GM23338 (cell line): ENCODE measurements at regions not wholly inside any gene's neighbourhood (a gene's known extent, or its start where the extent isn't known, plus 50 kb on each side); places are given as distances from the start of the nearest gene placed in this dataset.

ENCODE experiments used
- ATAC-seq: fragments of 200-7000 bp; cut with Tn5 transposase; 3 replicates; pipeline ENCODE4 v1.9.1; 2020
- DNase-seq: peaks from one replicate; pipeline ENCODE4 v3.0.0-alpha.2; 2015; ENCODE audit warnings: low spot score
- H2AFZ ChIP-seq: fragments of 200-600 bp; sonication (generic); 2 replicates; pipeline ENCODE4 v1.8.0; 2016; ENCODE audit warnings: antibody characterized with exemption, mild to moderate bottlenecking, moderate library complexity
- H3F3A ChIP-seq: fragments of 200-600 bp; sonication (generic); replicated peaks from 2 replicates; pipeline ENCODE4 v1.8.0; 2017; ENCODE audit warnings: antibody characterized with exemption, mixed run types, low read depth
- H3K27ac ChIP-seq: fragments of 200-600 bp; sonication (generic); 2 replicates; pipeline ENCODE4 v1.6.1; 2016; ENCODE audit warnings: low read depth
- H3K27me3 ChIP-seq: fragments of 200-600 bp; sonication (generic); 2 replicates; pipeline ENCODE4 v1.8.0; 2016; ENCODE audit warnings: mild to moderate bottlenecking, mixed run types, moderate library complexity; ENCODE audit not compliant: insufficient read depth
- H3K36me3 ChIP-seq: fragments of 200-600 bp; sonication (generic); 2 replicates; pipeline ENCODE4 v1.8.0; 2016; ENCODE audit warnings: mild to moderate bottlenecking; ENCODE audit not compliant: insufficient read depth
- H3K4me1 ChIP-seq: fragments of 200-600 bp; sonication (generic); 2 replicates; pipeline ENCODE4 v1.8.0; 2016; ENCODE audit warnings: mild to moderate bottlenecking, moderate library complexity; ENCODE audit not compliant: insufficient read depth
- H3K4me2 ChIP-seq: fragments of 200-600 bp; sonication (generic); 2 replicates; pipeline ENCODE4 v1.7.1; 2017; ENCODE audit warnings: mixed run types
- H3K4me3 ChIP-seq: fragments of 200-600 bp; sonication (generic); 2 replicates; pipeline ENCODE4 v1.6.1; 2016; ENCODE audit warnings: mixed run types
- H3K79me2 ChIP-seq: fragments of 200-600 bp; sonication (generic); replicated peaks from 2 replicates; pipeline ENCODE4 v1.8.0; 2017; ENCODE audit warnings: mild to moderate bottlenecking; ENCODE audit not compliant: insufficient read depth
- H3K9me2 ChIP-seq: fragments of 200-600 bp; sonication (generic); 2 replicates; pipeline ENCODE4 v1.8.0; 2017; ENCODE audit not compliant: insufficient read depth
- H4K20me1 ChIP-seq: fragments of 200-600 bp; sonication (generic); replicated peaks from 2 replicates; pipeline ENCODE4 v1.8.0; 2017; ENCODE audit warnings: mild to moderate bottlenecking; ENCODE audit not compliant: insufficient read depth
- H3K27ac Mint-ChIP-seq: 2 replicates; pipeline ENCODE4 v1.8.0; 2020; ENCODE audit warnings: inconsistent platforms, mild to moderate bottlenecking, moderate library complexity, mixed read lengths
- H3K27me3 Mint-ChIP-seq: 3 replicates; pipeline ENCODE4 v1.8.0; 2022; ENCODE audit warnings: low read depth, mild to moderate bottlenecking, moderate library complexity, mixed read lengths, inconsistent platforms; ENCODE audit not compliant: insufficient read depth, poor library complexity
- H3K36me3 Mint-ChIP-seq: 3 replicates; pipeline ENCODE4 v1.8.0; 2021; ENCODE audit warnings: low read depth, mild to moderate bottlenecking, inconsistent platforms, moderate library complexity, mixed read lengths
- H3K4me1 Mint-ChIP-seq: 3 replicates; pipeline ENCODE4 v1.8.0; 2020; ENCODE audit warnings: mild to moderate bottlenecking, inconsistent platforms, mixed read lengths
- H3K4me3 Mint-ChIP-seq: 3 replicates; pipeline ENCODE4 v1.8.0; 2021; ENCODE audit warnings: moderate library complexity, mild to moderate bottlenecking, inconsistent platforms, mixed read lengths
- H3K9me3 Mint-ChIP-seq: 3 replicates; pipeline ENCODE4 v1.8.0; 2020; ENCODE audit warnings: moderate library complexity, mild to moderate bottlenecking, inconsistent platforms, mixed read lengths
- CREB1 ChIP-seq: fragments of 250-450 bp; sonication (Bioruptor Pico); IDR thresholded peaks from 2 replicates; pipeline ENCODE4 v1.5.0; 2020; ENCODE audit warnings: low read depth, mild to moderate bottlenecking, moderate library complexity
- EZH2 ChIP-seq: fragments of 200-600 bp; sonication (generic); IDR thresholded peaks from one replicate; pipeline ENCODE4 v1.8.0; 2017; ENCODE audit warnings: antibody characterized with exemption, mild to moderate bottlenecking, low read depth; ENCODE audit not compliant: unreplicated experiment
- EZH2phosphoT487 ChIP-seq: fragments of 200-600 bp; sonication (generic); IDR thresholded peaks from one replicate; pipeline ENCODE4 v1.8.1; 2018; ENCODE audit warnings: antibody characterized with exemption; ENCODE audit not compliant: unreplicated experiment
- NANOG ChIP-seq: IDR thresholded peaks from 2 replicates; pipeline ENCODE4 v1.6.1; 2016; ENCODE audit warnings: antibody characterized with exemption, borderline replicate concordance
- POLR2AphosphoS5 ChIP-seq: IDR thresholded peaks from 2 replicates; pipeline ENCODE4 v1.6.1; 2016; ENCODE audit warnings: antibody characterized with exemption, low read depth
- STAT1 ChIP-seq: IDR thresholded peaks from one replicate; pipeline ENCODE4 v1.6.1; 2016; ENCODE audit warnings: antibody characterized with exemption; ENCODE audit not compliant: unreplicated experiment
- ZNF114 ChIP-seq: fragments of 250-450 bp; sonication (Bioruptor Pico); IDR thresholded peaks from 2 replicates; pipeline ENCODE4 v1.5.0; 2020; ENCODE audit warnings: mild to moderate bottlenecking, moderate library complexity
- ZNF331 ChIP-seq: fragments of 250-450 bp; sonication (Bioruptor Pico); IDR thresholded peaks from 2 replicates; pipeline ENCODE4 v1.5.0; 2020; ENCODE audit warnings: low read depth, mild to moderate bottlenecking, moderate library complexity
- TF ChIP-seq, protein P1 (sequence below): IDR thresholded peaks from 2 replicates; pipeline ENCODE4 v1.6.1; 2016; ENCODE audit warnings: antibody characterized with exemption
- TF ChIP-seq, protein P2 (sequence below): IDR thresholded peaks from one replicate; pipeline ENCODE4 v1.6.1; 2018; ENCODE audit warnings: antibody characterized with exemption; ENCODE audit not compliant: unreplicated experiment
- TF ChIP-seq, protein P3 (sequence below): fragments of 250-450 bp; sonication (Bioruptor Pico); IDR thresholded peaks from 2 replicates; pipeline ENCODE4 v1.5.0; 2020; ENCODE audit warnings: mild to moderate bottlenecking, moderate library complexity

DNA sequence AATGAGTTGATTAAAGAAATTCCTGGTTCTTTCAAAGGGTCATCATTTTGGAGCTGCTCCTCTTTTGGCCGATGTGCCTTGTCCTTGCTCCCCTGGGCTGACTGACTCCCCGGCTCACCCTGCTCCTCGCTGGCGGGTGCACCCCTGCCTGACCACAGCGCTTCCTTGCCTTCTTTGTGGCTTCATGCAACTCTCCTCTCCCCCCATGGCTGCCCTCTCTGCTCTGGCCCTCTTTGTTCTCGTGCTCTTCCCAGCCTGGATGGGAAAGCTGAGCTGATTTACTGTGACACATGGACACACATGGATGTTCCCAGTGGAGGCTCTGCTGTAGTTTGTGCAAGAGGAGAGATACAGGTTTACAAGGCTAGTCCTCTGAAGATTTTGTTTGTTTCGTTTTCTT, 234.6 kb downstream of the HAUS1 start:
- Mint-ChIP-seq H3K27ac (peak overlapping the region; percentile 34; the same call in 1 of the 2 replicates), H3K9me3 (no peaks in the 10 kb centered on the region), H3K4me1 (peaks cover 55% of the 10 kb centered on the region), H3K36me3 (peaks cover 5% of the 10 kb centered on the region), H3K4me3 (peak overlapping the region; percentile 2; the same call in 1 of the 3 replicates), H3K27me3 (peaks cover 15% of the 10 kb centered on the region)
- Histone ChIP-seq H3K27ac (no peak overlapping the region), H3K4me1 (peaks cover 37% of the 10 kb centered on the region), H3K4me3 (no peak overlapping the region), H2AFZ (no peak overlapping the region), H3K4me2 (peak overlapping the region; percentile 61), H3F3A (no peaks in the 10 kb centered on the region), H4K20me1 (no peaks in the 10 kb centered on the region), H3K27me3 (peaks cover 9% of the 10 kb centered on the region; the same call in 1 of the 2 replicates), H3K79me2 (peaks cover 36% of the 10 kb centered on the region), H3K9me2 (no peaks in the 10 kb centered on the region), H3K36me3 (no peaks in the 10 kb centered on the region)
- TF ChIP-seq ZNF114 (CRISPR knock-in tag) (no peak), EZH2 (no peak), NANOG (no peak), POLR2AphosphoS5 (no peak), CREB1 (CRISPR knock-in tag) (no peak), ZNF331 (CRISPR knock-in tag) (no peak), STAT1 (no peak), EZH2phosphoT487 (no peak)
- TF ChIP-seq, protein P1, sequence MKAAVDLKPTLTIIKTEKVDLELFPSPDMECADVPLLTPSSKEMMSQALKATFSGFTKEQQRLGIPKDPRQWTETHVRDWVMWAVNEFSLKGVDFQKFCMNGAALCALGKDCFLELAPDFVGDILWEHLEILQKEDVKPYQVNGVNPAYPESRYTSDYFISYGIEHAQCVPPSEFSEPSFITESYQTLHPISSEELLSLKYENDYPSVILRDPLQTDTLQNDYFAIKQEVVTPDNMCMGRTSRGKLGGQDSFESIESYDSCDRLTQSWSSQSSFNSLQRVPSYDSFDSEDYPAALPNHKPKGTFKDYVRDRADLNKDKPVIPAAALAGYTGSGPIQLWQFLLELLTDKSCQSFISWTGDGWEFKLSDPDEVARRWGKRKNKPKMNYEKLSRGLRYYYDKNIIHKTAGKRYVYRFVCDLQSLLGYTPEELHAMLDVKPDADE: no peak
- TF ChIP-seq, protein P2, sequence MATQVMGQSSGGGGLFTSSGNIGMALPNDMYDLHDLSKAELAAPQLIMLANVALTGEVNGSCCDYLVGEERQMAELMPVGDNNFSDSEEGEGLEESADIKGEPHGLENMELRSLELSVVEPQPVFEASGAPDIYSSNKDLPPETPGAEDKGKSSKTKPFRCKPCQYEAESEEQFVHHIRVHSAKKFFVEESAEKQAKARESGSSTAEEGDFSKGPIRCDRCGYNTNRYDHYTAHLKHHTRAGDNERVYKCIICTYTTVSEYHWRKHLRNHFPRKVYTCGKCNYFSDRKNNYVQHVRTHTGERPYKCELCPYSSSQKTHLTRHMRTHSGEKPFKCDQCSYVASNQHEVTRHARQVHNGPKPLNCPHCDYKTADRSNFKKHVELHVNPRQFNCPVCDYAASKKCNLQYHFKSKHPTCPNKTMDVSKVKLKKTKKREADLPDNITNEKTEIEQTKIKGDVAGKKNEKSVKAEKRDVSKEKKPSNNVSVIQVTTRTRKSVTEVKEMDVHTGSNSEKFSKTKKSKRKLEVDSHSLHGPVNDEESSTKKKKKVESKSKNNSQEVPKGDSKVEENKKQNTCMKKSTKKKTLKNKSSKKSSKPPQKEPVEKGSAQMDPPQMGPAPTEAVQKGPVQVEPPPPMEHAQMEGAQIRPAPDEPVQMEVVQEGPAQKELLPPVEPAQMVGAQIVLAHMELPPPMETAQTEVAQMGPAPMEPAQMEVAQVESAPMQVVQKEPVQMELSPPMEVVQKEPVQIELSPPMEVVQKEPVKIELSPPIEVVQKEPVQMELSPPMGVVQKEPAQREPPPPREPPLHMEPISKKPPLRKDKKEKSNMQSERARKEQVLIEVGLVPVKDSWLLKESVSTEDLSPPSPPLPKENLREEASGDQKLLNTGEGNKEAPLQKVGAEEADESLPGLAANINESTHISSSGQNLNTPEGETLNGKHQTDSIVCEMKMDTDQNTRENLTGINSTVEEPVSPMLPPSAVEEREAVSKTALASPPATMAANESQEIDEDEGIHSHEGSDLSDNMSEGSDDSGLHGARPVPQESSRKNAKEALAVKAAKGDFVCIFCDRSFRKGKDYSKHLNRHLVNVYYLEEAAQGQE: no peak
- TF ChIP-seq, protein P3, sequence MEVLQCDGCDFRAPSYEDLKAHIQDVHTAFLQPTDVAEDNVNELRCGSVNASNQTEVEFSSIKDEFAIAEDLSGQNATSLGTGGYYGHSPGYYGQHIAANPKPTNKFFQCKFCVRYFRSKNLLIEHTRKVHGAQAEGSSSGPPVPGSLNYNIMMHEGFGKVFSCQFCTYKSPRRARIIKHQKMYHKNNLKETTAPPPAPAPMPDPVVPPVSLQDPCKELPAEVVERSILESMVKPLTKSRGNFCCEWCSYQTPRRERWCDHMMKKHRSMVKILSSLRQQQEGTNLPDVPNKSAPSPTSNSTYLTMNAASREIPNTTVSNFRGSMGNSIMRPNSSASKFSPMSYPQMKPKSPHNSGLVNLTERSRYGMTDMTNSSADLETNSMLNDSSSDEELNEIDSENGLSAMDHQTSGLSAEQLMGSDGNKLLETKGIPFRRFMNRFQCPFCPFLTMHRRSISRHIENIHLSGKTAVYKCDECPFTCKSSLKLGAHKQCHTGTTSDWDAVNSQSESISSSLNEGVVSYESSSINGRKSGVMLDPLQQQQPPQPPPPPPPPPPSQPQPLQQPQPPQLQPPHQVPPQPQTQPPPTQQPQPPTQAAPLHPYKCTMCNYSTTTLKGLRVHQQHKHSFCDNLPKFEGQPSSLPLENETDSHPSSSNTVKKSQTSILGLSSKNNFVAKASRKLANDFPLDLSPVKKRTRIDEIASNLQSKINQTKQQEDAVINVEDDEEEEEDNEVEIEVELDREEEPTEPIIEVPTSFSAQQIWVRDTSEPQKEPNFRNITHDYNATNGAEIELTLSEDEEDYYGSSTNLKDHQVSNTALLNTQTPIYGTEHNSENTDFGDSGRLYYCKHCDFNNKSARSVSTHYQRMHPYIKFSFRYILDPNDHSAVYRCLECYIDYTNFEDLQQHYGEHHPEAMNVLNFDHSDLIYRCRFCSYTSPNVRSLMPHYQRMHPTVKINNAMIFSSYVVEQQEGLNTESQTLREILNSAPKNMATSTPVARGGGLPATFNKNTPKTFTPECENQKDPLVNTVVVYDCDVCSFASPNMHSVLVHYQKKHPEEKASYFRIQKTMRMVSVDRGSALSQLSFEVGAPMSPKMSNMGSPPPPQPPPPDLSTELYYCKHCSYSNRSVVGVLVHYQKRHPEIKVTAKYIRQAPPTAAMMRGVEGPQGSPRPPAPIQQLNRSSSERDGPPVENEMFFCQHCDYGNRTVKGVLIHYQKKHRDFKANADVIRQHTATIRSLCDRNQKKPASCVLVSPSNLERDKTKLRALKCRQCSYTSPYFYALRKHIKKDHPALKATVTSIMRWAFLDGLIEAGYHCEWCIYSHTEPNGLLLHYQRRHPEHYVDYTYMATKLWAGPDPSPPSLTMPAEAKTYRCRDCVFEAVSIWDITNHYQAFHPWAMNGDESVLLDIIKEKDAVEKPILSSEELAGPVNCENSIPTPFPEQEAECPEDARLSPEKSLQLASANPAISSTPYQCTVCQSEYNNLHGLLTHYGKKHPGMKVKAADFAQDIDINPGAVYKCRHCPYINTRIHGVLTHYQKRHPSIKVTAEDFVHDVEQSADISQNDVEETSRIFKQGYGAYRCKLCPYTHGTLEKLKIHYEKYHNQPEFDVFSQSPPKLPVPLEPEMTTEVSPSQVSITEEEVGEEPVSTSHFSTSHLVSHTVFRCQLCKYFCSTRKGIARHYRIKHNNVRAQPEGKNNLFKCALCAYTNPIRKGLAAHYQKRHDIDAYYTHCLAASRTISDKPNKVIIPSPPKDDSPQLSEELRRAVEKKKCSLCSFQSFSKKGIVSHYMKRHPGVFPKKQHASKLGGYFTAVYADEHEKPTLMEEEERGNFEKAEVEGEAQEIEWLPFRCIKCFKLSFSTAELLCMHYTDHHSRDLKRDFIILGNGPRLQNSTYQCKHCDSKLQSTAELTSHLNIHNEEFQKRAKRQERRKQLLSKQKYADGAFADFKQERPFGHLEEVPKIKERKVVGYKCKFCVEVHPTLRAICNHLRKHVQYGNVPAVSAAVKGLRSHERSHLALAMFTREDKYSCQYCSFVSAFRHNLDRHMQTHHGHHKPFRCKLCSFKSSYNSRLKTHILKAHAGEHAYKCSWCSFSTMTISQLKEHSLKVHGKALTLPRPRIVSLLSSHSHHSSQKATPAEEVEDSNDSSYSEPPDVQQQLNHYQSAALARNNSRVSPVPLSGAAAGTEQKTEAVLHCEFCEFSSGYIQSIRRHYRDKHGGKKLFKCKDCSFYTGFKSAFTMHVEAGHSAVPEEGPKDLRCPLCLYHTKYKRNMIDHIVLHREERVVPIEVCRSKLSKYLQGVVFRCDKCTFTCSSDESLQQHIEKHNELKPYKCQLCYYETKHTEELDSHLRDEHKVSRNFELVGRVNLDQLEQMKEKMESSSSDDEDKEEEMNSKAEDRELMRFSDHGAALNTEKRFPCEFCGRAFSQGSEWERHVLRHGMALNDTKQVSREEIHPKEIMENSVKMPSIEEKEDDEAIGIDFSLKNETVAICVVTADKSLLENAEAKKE (CRISPR knock-in tag): no peak
- ATAC-seq (no peak; the same call in 2 of the 3 replicates), DNase-seq (no peak)
